NCI-H345 (cell line): ENCODE measurements at regions not wholly inside any gene's neighbourhood (a gene's known extent, or its start where the extent isn't known, plus 50 kb on each side); places are given as distances from the start of the nearest gene placed in this dataset.
"Not testable (repeated sequence)": the region's sequence is repeated elsewhere in the genome, so short reads cannot be mapped to it uniquely, and the experiment has no call there.

Experiments
- DNase-seq: peaks from one replicate; lab custom pipeline; 2025; lab: John Stamatoyannopoulos, UW

GRCh38 chr1:21385022-21385421, 54.9 kb upstream of the NBPF3 start:
- DNase-seq: no peak

- no peak for DNase-seq
Measured at GRCh38 chr1:21384620-21385019, 55.3 kb upstream of the NBPF3 start.

GRCh38 chr1:21383785-21384401, 56.0 kb upstream of the NBPF3 start:
- no peak for DNase-seq

- DNase-seq: no peak
Measured at GRCh38 chr1:21381354-21381753, 58.6 kb upstream of the NBPF3 start.

GRCh38 chr1:21380147-21380546, 59.8 kb upstream of the NBPF3 start:
- not testable (repeated sequence) for DNase-seq

- no peak for DNase-seq
Measured at GRCh38 chr1:21379571-21379970, 60.4 kb upstream of the NBPF3 start.

GRCh38 chr1:21378705-21379494, 61.0 kb upstream of the NBPF3 start:
- DNase-seq: peak; percentile 72

- DNase-seq: no peak
Measured at GRCh38 chr1:21372383-21372782, 67.6 kb upstream of the NBPF3 start.

- DNase-seq: no peak
Measured at GRCh38 chr1:21369905-21370304, 70.0 kb upstream of the NBPF3 start.

- DNase-seq: peak; percentile 75
Measured at GRCh38 chr1:21368515-21369289, 71.2 kb upstream of the NBPF3 start.

GRCh38 chr1:21367973-21368514, 71.9 kb upstream of the NBPF3 start:
- DNase-seq: not testable (repeated sequence)

- no peak for DNase-seq
Measured at GRCh38 chr1:21366288-21366687, 73.6 kb upstream of the NBPF3 start.

GRCh38 chr1:21365036-21365435, 74.8 kb upstream of the ECE1 start:
- DNase-seq: no peak

GRCh38 chr1:21362096-21362495, 71.8 kb upstream of the ECE1 start:
- no peak for DNase-seq

GRCh38 chr1:21361506-21361905, 71.2 kb upstream of the ECE1 start:
- no peak for DNase-seq

- no peak for DNase-seq
Measured at GRCh38 chr1:21357161-21357560, 66.9 kb upstream of the ECE1 start.

GRCh38 chr1:21355956-21356355, 65.7 kb upstream of the ECE1 start:
- DNase-seq: no peak

GRCh38 chr1:21352586-21352985, 62.3 kb upstream of the ECE1 start:
- no peak for DNase-seq

GRCh38 chr1:21351901-21352300, 61.6 kb upstream of the ECE1 start:
- no peak for DNase-seq

GRCh38 chr1:21350202-21350885, 60.1 kb upstream of the ECE1 start:
- no peak for DNase-seq

- DNase-seq: no peak
Measured at GRCh38 chr1:21349693-21350092, 59.4 kb upstream of the ECE1 start.

GRCh38 chr1:21347072-21347581, 56.9 kb upstream of the ECE1 start:
- no peak for DNase-seq
